PFSK-1 (cell line): ENCODE measurements at regions not wholly inside any gene's neighbourhood (a gene's known extent, or its start where the extent isn't known, plus 50 kb on each side); places are given as distances from the start of the nearest gene placed in this dataset.

Source experiments
- FOXP2 ChIP-seq: optimal IDR thresholded peaks from 2 replicates; pipeline ENCODE3; 2011; ENCODE audit warnings: borderline replicate concordance, control low read depth, inconsistent platforms; ENCODE audit not compliant: insufficient read depth; ENCODE audit errors: extremely low read length, extremely low read depth
- POLR2AphosphoS5 ChIP-seq: IDR thresholded peaks from 2 replicates; pipeline ENCODE4 v1.6.1; 2012; ENCODE audit warnings: low read depth, mild to moderate bottlenecking, control low read depth, low read length, moderate library complexity
- SIN3A ChIP-seq: IDR thresholded peaks from 2 replicates; pipeline ENCODE4 v1.6.1; 2012; ENCODE audit warnings: mild to moderate bottlenecking, low read length, moderate library complexity, borderline replicate concordance; ENCODE audit not compliant: insufficient read depth
- TAF1 ChIP-seq: IDR thresholded peaks from 2 replicates; pipeline ENCODE4 v1.6.1; 2012; ENCODE audit warnings: low read length, control low read depth, borderline replicate concordance; ENCODE audit not compliant: insufficient read depth
- TF ChIP-seq, protein P1 (sequence below), 2 experiments: IDR thresholded peaks; 2 replicates each; pipeline versions ENCODE4 v1.6.1 to v1.8.0; 2011 to 2012; ENCODE audit warnings: low read depth in 2 of 2, low read length in 2 of 2, control low read depth in 1 of 2, inconsistent platforms in 1 of 2, mild to moderate bottlenecking in 1 of 2, moderate library complexity in 1 of 2; ENCODE audit not compliant: insufficient read depth in 1 of 2

DNA sequence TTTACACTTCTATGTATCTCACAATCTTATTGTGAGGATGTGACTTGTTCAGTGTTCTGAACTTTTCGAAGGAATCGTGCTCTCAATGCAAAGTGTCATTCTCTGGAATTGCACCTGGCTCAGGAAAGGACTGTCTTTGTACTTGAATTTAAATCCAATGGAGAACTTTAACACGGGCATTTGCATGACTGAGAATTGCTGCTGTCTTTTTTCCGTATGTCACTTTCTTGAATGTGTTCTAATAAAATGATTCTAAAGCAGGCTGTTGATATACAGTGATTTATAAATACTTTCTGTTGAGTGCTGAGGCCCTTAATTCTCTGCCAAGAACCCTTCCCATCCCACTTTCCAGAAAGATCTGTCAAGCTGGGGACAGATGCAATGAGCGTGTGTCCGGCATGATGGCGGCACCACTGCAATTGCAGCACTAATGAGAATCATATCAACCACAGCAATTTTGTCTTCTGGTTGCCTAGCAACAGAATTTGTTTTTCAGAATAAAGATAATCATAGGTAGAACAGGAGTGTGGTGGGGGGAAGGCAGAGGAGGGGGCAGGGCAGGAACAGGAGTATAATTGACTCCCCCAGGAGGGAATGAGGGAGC, 210.6 kb upstream of the UMPS start:
- no peak for TF ChIP-seq TAF1

GRCh38 chr3:124520970-124521369, 209.3 kb upstream of the UMPS start:
- TF ChIP-seq, protein P1, sequence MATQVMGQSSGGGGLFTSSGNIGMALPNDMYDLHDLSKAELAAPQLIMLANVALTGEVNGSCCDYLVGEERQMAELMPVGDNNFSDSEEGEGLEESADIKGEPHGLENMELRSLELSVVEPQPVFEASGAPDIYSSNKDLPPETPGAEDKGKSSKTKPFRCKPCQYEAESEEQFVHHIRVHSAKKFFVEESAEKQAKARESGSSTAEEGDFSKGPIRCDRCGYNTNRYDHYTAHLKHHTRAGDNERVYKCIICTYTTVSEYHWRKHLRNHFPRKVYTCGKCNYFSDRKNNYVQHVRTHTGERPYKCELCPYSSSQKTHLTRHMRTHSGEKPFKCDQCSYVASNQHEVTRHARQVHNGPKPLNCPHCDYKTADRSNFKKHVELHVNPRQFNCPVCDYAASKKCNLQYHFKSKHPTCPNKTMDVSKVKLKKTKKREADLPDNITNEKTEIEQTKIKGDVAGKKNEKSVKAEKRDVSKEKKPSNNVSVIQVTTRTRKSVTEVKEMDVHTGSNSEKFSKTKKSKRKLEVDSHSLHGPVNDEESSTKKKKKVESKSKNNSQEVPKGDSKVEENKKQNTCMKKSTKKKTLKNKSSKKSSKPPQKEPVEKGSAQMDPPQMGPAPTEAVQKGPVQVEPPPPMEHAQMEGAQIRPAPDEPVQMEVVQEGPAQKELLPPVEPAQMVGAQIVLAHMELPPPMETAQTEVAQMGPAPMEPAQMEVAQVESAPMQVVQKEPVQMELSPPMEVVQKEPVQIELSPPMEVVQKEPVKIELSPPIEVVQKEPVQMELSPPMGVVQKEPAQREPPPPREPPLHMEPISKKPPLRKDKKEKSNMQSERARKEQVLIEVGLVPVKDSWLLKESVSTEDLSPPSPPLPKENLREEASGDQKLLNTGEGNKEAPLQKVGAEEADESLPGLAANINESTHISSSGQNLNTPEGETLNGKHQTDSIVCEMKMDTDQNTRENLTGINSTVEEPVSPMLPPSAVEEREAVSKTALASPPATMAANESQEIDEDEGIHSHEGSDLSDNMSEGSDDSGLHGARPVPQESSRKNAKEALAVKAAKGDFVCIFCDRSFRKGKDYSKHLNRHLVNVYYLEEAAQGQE (IDR thresholded peaks at IDR 0.05; ENCODE audit: insufficient read depth in 1 of 2, low read depth in 2 of 2, low read length in 2 of 2): no peak
- TF ChIP-seq SIN3A: no peak
- TF ChIP-seq POLR2AphosphoS5: no peak
- TF ChIP-seq FOXP2: no peak
- no peak for TF ChIP-seq TAF1

DNA sequence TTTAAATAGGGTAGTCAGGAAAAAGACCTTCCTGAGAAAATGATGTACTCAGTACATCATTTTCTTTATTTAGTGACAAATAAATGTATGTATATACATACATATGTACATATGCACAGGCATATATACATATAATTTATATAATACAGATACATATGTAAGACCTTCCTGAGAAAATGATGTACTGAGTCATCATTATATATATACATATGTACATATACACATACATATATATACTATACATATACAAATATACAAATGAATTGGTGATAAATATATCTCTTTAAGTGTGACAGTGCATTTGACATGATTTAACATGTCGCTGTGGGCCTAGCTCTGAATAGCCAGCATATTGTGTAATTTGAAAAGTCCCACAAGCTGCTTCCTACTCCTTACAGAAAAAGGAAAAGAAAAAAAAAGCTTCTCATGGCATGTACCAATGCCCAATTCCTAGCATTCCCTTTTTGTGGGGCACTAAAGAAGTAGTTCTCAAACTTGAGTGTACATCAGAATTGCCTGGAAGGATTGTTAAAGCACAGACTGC, 208.1 kb upstream of the UMPS start:
- TF ChIP-seq, protein P1 (IDR thresholded peaks at IDR 0.05; ENCODE audit: insufficient read depth in 1 of 2, low read depth in 2 of 2, low read length in 2 of 2): no peak
- TF ChIP-seq SIN3A: no peak

DNA sequence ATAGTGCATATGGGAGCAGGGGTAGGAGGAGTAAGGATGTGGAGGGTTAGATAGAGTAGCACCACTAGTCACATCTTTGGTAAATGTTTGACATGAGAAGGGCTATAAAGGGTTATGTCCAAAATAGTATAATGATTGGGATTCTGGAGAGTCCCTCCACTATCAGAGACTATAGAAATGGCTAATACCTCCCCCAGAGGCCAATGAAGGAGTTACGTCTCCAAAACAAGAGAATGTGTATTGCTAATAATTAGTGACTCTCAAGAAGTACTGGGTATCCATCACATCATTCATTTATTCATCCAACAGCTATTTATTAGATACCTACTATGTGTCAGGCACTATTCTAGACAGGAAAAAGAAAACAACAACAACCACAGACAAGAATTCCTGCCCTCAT, 203.7 kb upstream of the UMPS start:
- no peak for TF ChIP-seq POLR2AphosphoS5
- no peak for TF ChIP-seq FOXP2
- TF ChIP-seq SIN3A: no peak
- no peak for TF ChIP-seq TAF1
- TF ChIP-seq, protein P1 (IDR thresholded peaks at IDR 0.05; ENCODE audit: insufficient read depth in 1 of 2, low read depth in 2 of 2, low read length in 2 of 2): no peak

DNA sequence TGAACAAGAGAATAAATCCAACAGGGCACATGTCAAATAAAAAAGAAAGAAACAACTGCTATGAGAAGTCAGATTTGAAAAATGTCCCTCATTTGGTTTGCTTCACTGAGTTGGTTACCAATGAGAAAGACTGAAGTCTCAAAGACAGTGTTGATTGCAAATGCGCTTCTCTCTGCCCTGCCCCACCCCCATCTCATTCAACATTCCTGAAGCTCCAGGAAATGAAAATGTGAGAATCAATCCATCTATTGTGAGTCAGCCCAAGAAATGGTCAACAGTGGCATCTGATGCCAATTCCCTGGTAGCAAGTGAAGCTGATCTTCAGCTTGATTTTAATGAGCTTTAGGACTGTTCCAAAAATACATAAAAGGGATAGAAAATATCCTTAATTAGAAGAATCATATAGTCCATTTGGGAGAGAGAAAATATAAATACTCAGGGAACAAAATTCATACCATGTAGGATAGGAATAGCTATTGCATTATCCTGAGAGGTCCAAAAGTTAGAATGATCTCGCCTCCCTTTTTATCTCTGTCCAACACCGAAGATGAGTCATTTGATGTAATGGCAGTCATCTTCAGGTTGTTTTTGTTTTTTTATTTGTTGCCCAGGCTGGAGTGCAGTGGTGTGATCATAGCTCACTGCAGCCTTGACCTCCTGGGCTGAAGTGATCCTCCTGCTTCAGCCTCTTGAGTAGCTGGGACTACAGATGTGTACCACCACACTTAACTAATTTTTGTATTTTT, 200.3 kb upstream of the UMPS start:
- TF ChIP-seq POLR2AphosphoS5: no peak
- TF ChIP-seq, protein P1 (IDR thresholded peaks at IDR 0.05; ENCODE audit: insufficient read depth in 1 of 2, low read depth in 2 of 2, low read length in 2 of 2): no peak
- TF ChIP-seq FOXP2: no peak
- TF ChIP-seq TAF1: no peak
- no peak for TF ChIP-seq SIN3A
